ENCODE measurements at regions not wholly inside any gene's neighbourhood (a gene's known extent, or its start where the extent isn't known, plus 50 kb on each side); places are given as distances from the start of the nearest gene placed in this dataset.

DNA sequence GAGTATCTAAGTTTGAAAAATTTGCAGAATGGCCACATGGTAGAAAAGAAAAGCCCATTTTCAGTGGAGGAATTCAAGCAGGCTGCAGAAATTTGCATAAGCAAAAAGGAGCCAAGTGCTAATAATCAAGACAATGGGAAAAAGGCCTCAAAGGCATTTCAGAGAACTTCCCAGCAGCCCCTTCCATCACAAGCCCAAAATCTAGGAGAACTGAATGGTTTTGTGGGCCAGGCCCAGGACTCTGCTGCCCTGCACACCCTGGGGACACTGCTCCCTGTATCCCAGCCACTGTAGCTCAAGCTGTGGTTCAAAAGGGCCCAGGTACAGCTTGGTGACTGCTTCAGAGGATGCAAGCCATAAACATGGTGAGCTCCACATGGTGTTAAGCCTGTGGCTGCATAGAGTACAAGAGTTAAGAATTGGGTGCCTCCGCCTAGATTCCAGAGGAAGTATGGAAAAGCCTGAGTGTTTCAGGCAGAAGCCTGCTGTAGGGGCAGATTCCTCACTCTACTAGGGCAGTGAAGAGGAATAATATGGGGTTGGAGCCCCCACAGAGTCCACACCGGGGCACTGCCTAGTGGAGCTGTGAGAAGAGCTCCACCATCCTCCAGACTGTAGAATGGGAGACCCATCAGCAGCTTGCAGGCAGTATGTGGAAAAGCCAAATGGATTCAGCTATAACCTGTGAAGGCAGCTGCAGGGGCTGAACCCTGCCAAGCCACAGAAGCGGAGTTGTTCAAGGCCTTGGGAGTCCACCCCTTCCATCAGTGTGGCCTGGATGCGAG, 720.7 kb upstream of the CTNND2 start:
- intact Hi-C loops (cut with DNase I), result loop anchor here in 1 of 2 donors (5.0 kb wide), 1 partner anchor 143 kb away; no protein-coding TSS in a partner anchor

DNA sequence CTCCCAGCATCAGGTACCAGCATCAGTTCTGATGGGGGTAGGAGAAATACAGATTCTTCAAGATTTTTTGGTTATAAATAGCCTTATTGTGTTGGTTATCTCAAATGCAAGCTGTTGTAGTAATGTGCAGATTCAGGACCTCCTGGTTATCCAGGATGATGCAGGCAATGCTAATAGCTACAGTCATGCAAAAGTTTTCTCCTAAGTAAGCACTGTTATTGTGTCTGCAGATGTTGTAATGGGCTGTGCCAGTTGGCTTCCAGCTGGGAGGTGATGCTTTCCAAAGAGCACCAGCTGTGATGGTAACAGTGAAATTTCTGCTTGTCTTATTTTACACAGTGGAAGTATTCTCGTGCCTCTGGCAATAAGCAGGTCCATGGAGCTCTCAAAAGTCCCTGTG, 719.2 kb upstream of the CTNND2 start:
- TF ChIP-seq, protein P1, sequence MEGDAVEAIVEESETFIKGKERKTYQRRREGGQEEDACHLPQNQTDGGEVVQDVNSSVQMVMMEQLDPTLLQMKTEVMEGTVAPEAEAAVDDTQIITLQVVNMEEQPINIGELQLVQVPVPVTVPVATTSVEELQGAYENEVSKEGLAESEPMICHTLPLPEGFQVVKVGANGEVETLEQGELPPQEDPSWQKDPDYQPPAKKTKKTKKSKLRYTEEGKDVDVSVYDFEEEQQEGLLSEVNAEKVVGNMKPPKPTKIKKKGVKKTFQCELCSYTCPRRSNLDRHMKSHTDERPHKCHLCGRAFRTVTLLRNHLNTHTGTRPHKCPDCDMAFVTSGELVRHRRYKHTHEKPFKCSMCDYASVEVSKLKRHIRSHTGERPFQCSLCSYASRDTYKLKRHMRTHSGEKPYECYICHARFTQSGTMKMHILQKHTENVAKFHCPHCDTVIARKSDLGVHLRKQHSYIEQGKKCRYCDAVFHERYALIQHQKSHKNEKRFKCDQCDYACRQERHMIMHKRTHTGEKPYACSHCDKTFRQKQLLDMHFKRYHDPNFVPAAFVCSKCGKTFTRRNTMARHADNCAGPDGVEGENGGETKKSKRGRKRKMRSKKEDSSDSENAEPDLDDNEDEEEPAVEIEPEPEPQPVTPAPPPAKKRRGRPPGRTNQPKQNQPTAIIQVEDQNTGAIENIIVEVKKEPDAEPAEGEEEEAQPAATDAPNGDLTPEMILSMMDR (IDR thresholded peaks at IDR 0.05), result no peak
- DNase-seq, result no peak
- H3K36me3 ChIP-seq (ENCODE audit: insufficient read depth in 1 of 2, low read depth in 1 of 2), result no peaks in the 10 kb centered on the region
- no peak overlapping the region for H3K27ac ChIP-seq
- ATAC-seq, result no peak
- H3K4me1 ChIP-seq, result no peaks in the 10 kb centered on the region
- peaks cover 5% of the 10 kb centered on the region for H3K9me3 ChIP-seq
- 3 to 11% (median 4%) methylated on average over 1 of the region's 1 CpG for WGBS, 3 donors
- no peak overlapping the region for H3K4me3 ChIP-seq
- no peaks in the 10 kb centered on the region for H3K27me3 ChIP-seq (ENCODE audit: insufficient read depth in 3 of 3, low read length in 2 of 3)
- intact Hi-C loops (cut with DNase I), result loop anchor here in 1 of 2 donors (5.0 kb wide), 1 partner anchor 141 kb away; no protein-coding TSS in a partner anchor

More for the DNA sequence above, 720.7 kb upstream of the CTNND2 start:
- Histone ChIP-seq H3K27ac (no peak overlapping the region), H3K4me3 (no peak overlapping the region), H3K27me3 (ENCODE audit: insufficient read depth in 3 of 3, low read length in 2 of 3) (no peaks in the 10 kb centered on the region), H3K36me3 (ENCODE audit: insufficient read depth in 1 of 2, low read depth in 1 of 2) (no peaks in the 10 kb centered on the region), H3K4me1 (no peaks in the 10 kb centered on the region), H3K9me3 (no peaks in the 10 kb centered on the region)
- TF ChIP-seq, protein P1 (IDR thresholded peaks at IDR 0.05), result no peak
- ATAC-seq, result no peak
- 75 to 86% (median 76%) methylated on average over 4 of the region's 4 CpGs for WGBS, 3 donors
- DNase-seq, result no peak

DNA sequence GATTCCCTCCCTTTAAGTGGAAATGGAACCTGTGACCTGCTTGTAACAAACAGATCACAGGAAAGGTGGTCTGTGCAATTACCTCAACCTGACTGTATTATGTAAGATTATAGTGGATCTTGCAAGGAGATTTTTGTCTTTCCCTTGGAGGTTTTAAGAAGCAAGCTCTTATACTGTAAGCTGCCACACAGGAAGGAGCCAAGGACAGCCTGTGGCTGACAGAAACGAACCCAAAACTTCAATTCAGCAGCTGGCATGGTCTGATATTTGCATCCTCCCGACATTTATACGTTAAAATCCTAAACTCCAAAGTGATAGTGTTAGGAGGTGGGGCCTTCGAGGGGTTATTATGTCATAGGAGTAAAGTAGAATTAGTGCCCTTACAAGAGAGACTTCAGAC, 711.8 kb upstream of the CTNND2 start:
- intact Hi-C loops (cut with DNase I), result no loop called here
- no peak for DNase-seq
- no peak for ATAC-seq
- Histone ChIP-seq H3K27me3 (ENCODE audit: insufficient read depth in 3 of 3, low read length in 2 of 3) (no peaks in the 10 kb centered on the region), H3K27ac (no peak overlapping the region), H3K9me3 (peaks cover 8% of the 10 kb centered on the region), H3K4me1 (no peaks in the 10 kb centered on the region), H3K36me3 (ENCODE audit: insufficient read depth in 1 of 2, low read depth in 1 of 2) (no peaks in the 10 kb centered on the region), H3K4me3 (no peak overlapping the region)
- 56 to 65% (median 64%) methylated on average over 4 of the region's 4 CpGs for WGBS, 3 donors
- TF ChIP-seq, protein P1 (IDR thresholded peaks at IDR 0.05), result no peak

DNA sequence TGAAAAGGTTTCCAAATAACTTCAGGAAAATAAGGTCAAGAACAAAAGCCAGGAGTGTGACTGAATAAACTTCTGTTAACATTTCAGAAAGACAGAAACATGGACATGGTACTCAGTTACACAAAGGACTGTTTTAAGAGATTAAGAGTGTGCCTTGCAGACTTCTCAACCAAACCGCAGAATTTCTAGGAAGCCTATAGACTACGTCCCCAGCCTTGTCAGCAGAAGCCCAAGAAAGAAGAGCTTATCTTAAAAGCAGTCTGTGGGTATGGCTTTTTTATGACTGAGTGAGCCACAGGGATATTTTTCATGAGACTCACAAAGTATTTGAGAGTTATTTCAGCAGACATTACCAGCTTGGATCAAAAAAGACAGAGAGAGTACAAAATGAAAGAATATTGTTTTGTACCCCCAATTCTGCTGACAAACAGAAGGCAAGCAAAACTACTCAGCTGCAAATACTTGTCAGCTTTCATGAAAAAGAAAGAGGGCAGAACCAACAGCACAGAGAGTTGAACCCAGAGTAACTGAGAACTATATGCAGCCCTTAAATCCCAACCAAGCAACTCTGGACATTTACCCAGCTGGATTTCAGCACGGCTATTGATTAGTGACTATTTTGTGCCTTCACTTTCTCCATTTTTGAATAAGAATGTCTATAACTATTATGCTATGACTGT, 711.0 kb upstream of the CTNND2 start:
- peaks cover 8% of the 10 kb centered on the region for H3K9me3 ChIP-seq
- intact Hi-C loops (cut with DNase I), result no loop called here

More for the DNA sequence above, 711.0 kb upstream of the CTNND2 start:
- Histone ChIP-seq H3K36me3 (ENCODE audit: insufficient read depth in 1 of 2, low read depth in 1 of 2) (no peaks in the 10 kb centered on the region), H3K27me3 (ENCODE audit: insufficient read depth in 3 of 3, low read length in 2 of 3) (no peaks in the 10 kb centered on the region), H3K27ac (no peak overlapping the region), H3K4me1 (no peaks in the 10 kb centered on the region), H3K4me3 (no peak overlapping the region)
- TF ChIP-seq, protein P1 (IDR thresholded peaks at IDR 0.05), result no peak
- ATAC-seq, result no peak
- no peak for DNase-seq
- WGBS, 3 donors, result 65 to 75% (median 66%) methylated on average over 3 of the region's 3 CpGs
